Peyer's patch (tissue), 4 donors: ENCODE measurements at regions not wholly inside any gene's neighbourhood (a gene's known extent, or its start where the extent isn't known, plus 50 kb on each side); places are given as distances from the start of the nearest gene placed in this dataset.

Experiments
- CTCF ChIP-seq, 6 experiments: fragments of 450-650 bp in 4 of 6; fragments of 200-600 bp in 2 of 6; sonication (generic) in 1 of 6; IDR thresholded peaks; one replicate each; pipeline ENCODE4 v1.5.1; 2017 to 2019; ENCODE audit warnings: antibody characterized with exemption in 6 of 6, mild to moderate bottlenecking in 3 of 6, moderate library complexity in 1 of 6
- POLR2A ChIP-seq, 2 donors: fragments of 450-650 bp; IDR thresholded peaks; one replicate each; pipeline ENCODE4 v1.5.1; 2017; ENCODE audit warnings: antibody characterized with exemption in 2 of 2, mild to moderate bottlenecking in 2 of 2, moderate library complexity in 2 of 2

- TF ChIP-seq CTCF (IDR thresholded peaks at IDR 0.05): no peak
- TF ChIP-seq POLR2A (IDR thresholded peaks at IDR 0.05): no peak
These were observed 209.1 kb downstream of the ERMARD start for GRCh38 chr6:169960521-169960885.
